HS-5 (cell line): ENCODE measurements at regions not wholly inside any gene's neighbourhood (a gene's known extent, or its start where the extent isn't known, plus 50 kb on each side); places are given as distances from the start of the nearest gene placed in this dataset.

Experiments used
- DNase-seq: peaks from one replicate; pipeline ENCODE4 v3.0.0-alpha.2; 2012; ENCODE audit warnings: low read depth

- DNase-seq, result no peak
Observed at GRCh38 chr1:193614275-193614674, 427.9 kb upstream of the B3GALT2 start.

- DNase-seq, result no peak
Observed at GRCh38 chr1:193613041-193613440, 426.6 kb upstream of the B3GALT2 start.

GRCh38 chr1:193609592-193609991 is 423.2 kb upstream of the B3GALT2 start:
- no peak for DNase-seq

- no peak for DNase-seq
Observed at GRCh38 chr1:193607787-193608186, 421.4 kb upstream of the B3GALT2 start.

- DNase-seq, result no peak
Observed at GRCh38 chr1:193606035-193606434, 419.6 kb upstream of the B3GALT2 start.

GRCh38 chr1:193602705-193603104 is 416.3 kb upstream of the B3GALT2 start:
- no peak for DNase-seq

GRCh38 chr1:193593147-193593885 is 406.9 kb upstream of the B3GALT2 start:
- no peak for DNase-seq

GRCh38 chr1:193592317-193592716 is 405.9 kb upstream of the B3GALT2 start:
- DNase-seq, result no peak

- DNase-seq, result no peak
Observed at GRCh38 chr1:193590102-193590501, 403.7 kb upstream of the B3GALT2 start.

GRCh38 chr1:193589597-193590040 is 403.2 kb upstream of the B3GALT2 start:
- no peak for DNase-seq

GRCh38 chr1:193588311-193589082 is 402.1 kb upstream of the B3GALT2 start:
- no peak for DNase-seq

GRCh38 chr1:193584731-193585239 is 398.4 kb upstream of the B3GALT2 start:
- no peak for DNase-seq

- no peak for DNase-seq
Observed at GRCh38 chr1:193581341-193581740, 394.9 kb upstream of the B3GALT2 start.

GRCh38 chr1:193580419-193580818 is 394.0 kb upstream of the B3GALT2 start:
- DNase-seq, result no peak

GRCh38 chr1:193579323-193579722 is 392.9 kb upstream of the B3GALT2 start:
- DNase-seq, result no peak

GRCh38 chr1:193574913-193575312 is 388.5 kb upstream of the B3GALT2 start:
- no peak for DNase-seq

GRCh38 chr1:193569983-193570269 is 383.5 kb upstream of the B3GALT2 start:
- DNase-seq, result no peak

- peak; percentile 49 for DNase-seq
Observed at GRCh38 chr1:193569096-193569982, 382.9 kb upstream of the B3GALT2 start.

GRCh38 chr1:193568512-193568911 is 382.1 kb upstream of the B3GALT2 start:
- no peak for DNase-seq

GRCh38 chr1:193567937-193568336 is 381.5 kb upstream of the B3GALT2 start:
- DNase-seq, result no peak

- DNase-seq, result no peak
Observed at GRCh38 chr1:193566735-193567134, 380.3 kb upstream of the B3GALT2 start.

- no peak for DNase-seq
Observed at GRCh38 chr1:193565971-193566577, 379.7 kb upstream of the B3GALT2 start.
